ENCODE measurements at regions not wholly inside any gene's neighbourhood (a gene's known extent, or its start where the extent isn't known, plus 50 kb on each side); places are given as distances from the start of the nearest gene placed in this dataset.

GRCh38 chrX:150291014-150291413, 72.1 kb upstream of the MAMLD1 start:
- no peak overlapping the region for H3K9ac ChIP-seq (ENCODE audit: extremely low read depth, insufficient read length, low read length)
- H4K91ac ChIP-seq (ENCODE audit: insufficient read length, low read depth, low read length) = no peak overlapping the region
- H3K27ac ChIP-seq (ENCODE audit: insufficient read length, low read depth, low read length) = no peak overlapping the region
- H2AFZ ChIP-seq (ENCODE audit: low read length) = no peak overlapping the region
- no peak overlapping the region for H3K23ac ChIP-seq (ENCODE audit: insufficient read length, low read depth, low read length)
- H4K20me1 ChIP-seq (ENCODE audit: control insufficient read depth, insufficient read depth, insufficient read length) = no peaks in the 10 kb centered on the region
- Mint-ChIP-seq H3K9me3 (peaks cover 59 to 77% of the 10 kb centered on the region in 2 experiments), H3K36me3 (ENCODE audit: insufficient read depth in 1 of 3, low read depth in 3 of 3) (0 out of 7 replicates have a peak, but pooled peaks cover 0 to 2% (median 0%) of the 10 kb centered on the region in 3 experiments), H3K4me3 (no peak overlapping the region), H3K27me3 (ENCODE audit: low read depth) (no peaks in the 10 kb centered on the region), H3K4me1 (peaks cover 4 to 6% of the 10 kb centered on the region in 2 experiments; a peak in 3 of 4 replicates), H3K27ac (no peak overlapping the region)
- DNase-seq = no peak
- no peak overlapping the region for H2BK5ac ChIP-seq (ENCODE audit: insufficient read length, low read length)
- WGBS (ENCODE audit: extremely low coverage, insufficient read length, low lambda C conversion rate) = no CpG with 5 or more reads among the region's 5 CpGs
- H3K23me2 ChIP-seq (ENCODE audit: insufficient read length, low read depth, low read length, poor library complexity, severe bottlenecking) = no peaks in the 10 kb centered on the region
- H2AK5ac ChIP-seq (ENCODE audit: insufficient read length, low read length) = no peak overlapping the region
- H2BK120ac ChIP-seq (ENCODE audit: low read depth, low read length, poor library complexity, severe bottlenecking) = no peak overlapping the region
- no peak overlapping the region for H3K4me2 ChIP-seq (ENCODE audit: insufficient read depth, insufficient read length, low read length)
- peaks cover 3% of the 10 kb centered on the region; the same call in 1 of the 2 replicates for H3K4me1 ChIP-seq (ENCODE audit: insufficient read depth, low read length)
- TF ChIP-seq CTCF (conservative IDR thresholded peaks at IDR 0.05) = no peak
- no peak overlapping the region for H3K14ac ChIP-seq (ENCODE audit: insufficient read depth, low read length)
- H3T11ph ChIP-seq (ENCODE audit: low read length) = no peak overlapping the region
- H2BK12ac ChIP-seq (ENCODE audit: insufficient read length, low read depth, low read length) = no peak overlapping the region
- H3K79me1 ChIP-seq (ENCODE audit: insufficient read depth, low read depth, low read length, poor library complexity, severe bottlenecking) = no peaks in the 10 kb centered on the region
- H3K4ac ChIP-seq (ENCODE audit: low read depth, low read length) = no peak overlapping the region
- H4K5ac ChIP-seq (ENCODE audit: insufficient read length, low read depth, low read length) = no peak overlapping the region
- no peak overlapping the region for H3K18ac ChIP-seq (ENCODE audit: insufficient read length, low read depth, low read length)
- no peak overlapping the region for H2BK20ac ChIP-seq (ENCODE audit: low read depth, low read length, poor library complexity, severe bottlenecking)
- H3K9me3 ChIP-seq (ENCODE audit: control insufficient read depth, low read depth, low read length) = peaks cover 5% of the 10 kb centered on the region
- no peak overlapping the region for H3K56ac ChIP-seq (ENCODE audit: insufficient read length, low read depth, low read length)
- no peak overlapping the region for H4K8ac ChIP-seq (replicated peaks; ENCODE audit: insufficient read length, low read depth, low read length)
- no peaks in the 10 kb centered on the region for H3K27me3 ChIP-seq (ENCODE audit: insufficient read depth, low read length)
- no peak overlapping the region for H2BK15ac ChIP-seq (ENCODE audit: low read depth, low read length)
- H3K79me2 ChIP-seq (ENCODE audit: insufficient read depth, low read length) = no peaks in the 10 kb centered on the region
